Astrocyte of the spinal cord (primary cell): ENCODE measurements at regions not wholly inside any gene's neighbourhood (a gene's known extent, or its start where the extent isn't known, plus 50 kb on each side); places are given as distances from the start of the nearest gene placed in this dataset.
A peak's percentile ranks its signal among the peaks of the same experiment; 100 is the strongest.

Experiments
- DNase-seq: peaks from one replicate; pipeline ENCODE4 v3.0.0; 2011; ENCODE audit warnings: low read depth, low spot score
- H3K4me3 ChIP-seq: 2 replicates; pipeline ENCODE4 v1.5.1; 2011; ENCODE audit warnings: low read depth, mild to moderate bottlenecking, low read length, moderate library complexity
- CTCF ChIP-seq: IDR thresholded peaks from 2 replicates; pipeline ENCODE4 v1.5.1; 2012; ENCODE audit warnings: low read depth, mild to moderate bottlenecking, low read length, inconsistent platforms
- in situ Hi-C: cut with HindIII; loops from 2 replicates; pipeline ENCODE4 v1.10.0; 2017; ENCODE audit warnings: low sequenced_read_pairs

- no peak overlapping the region for H3K4me3 ChIP-seq
- peak; percentile 33 for DNase-seq
- in situ Hi-C loops, result no loop called here
- TF ChIP-seq CTCF, result peak; percentile 64
These were observed 85.0 kb downstream of the SYNE3 start for GRCh38 chr14:95431199-95432143.

GRCh38 chr14:95428557-95428956, 87.9 kb downstream of the SYNE3 start:
- in situ Hi-C loops, result no loop called here

GRCh38 chr14:95426116-95426475, 90.4 kb downstream of the SYNE3 start:
- no peak overlapping the region for H3K4me3 ChIP-seq
- TF ChIP-seq CTCF, result no peak
- no peak for DNase-seq
- in situ Hi-C loops, result no loop called here

More at GRCh38 chr14:95428557-95428956, 87.9 kb downstream of the SYNE3 start:
- no peak for DNase-seq
- H3K4me3 ChIP-seq, result no peak overlapping the region
- no peak for TF ChIP-seq CTCF

- no peak overlapping the region for H3K4me3 ChIP-seq
- in situ Hi-C loops, result no loop called here
These were observed 90.9 kb downstream of the SYNE3 start for GRCh38 chr14:95425369-95426115.

GRCh38 chr14:95424529-95424928, 91.9 kb downstream of the SYNE3 start:
- no peak for TF ChIP-seq CTCF
- in situ Hi-C loops, result no loop called here
- no peak for DNase-seq
- no peak overlapping the region for H3K4me3 ChIP-seq

More at GRCh38 chr14:95425369-95426115, 90.9 kb downstream of the SYNE3 start:
- no peak for DNase-seq
- no peak for TF ChIP-seq CTCF

GRCh38 chr14:95421741-95422140, 94.7 kb downstream of the SYNE3 start:
- in situ Hi-C loops, result no loop called here
- no peak for TF ChIP-seq CTCF
- H3K4me3 ChIP-seq, result no peak overlapping the region
- DNase-seq, result no peak
